ENCODE measurements at regions not wholly inside any gene's neighbourhood (a gene's known extent, or its start where the extent isn't known, plus 50 kb on each side); places are given as distances from the start of the nearest gene placed in this dataset.

- DNase-seq (ENCODE audit: low read depth): no peak
- no peak overlapping the region for H3K4me3 ChIP-seq (ENCODE audit: low read depth, low read length)
- TF ChIP-seq CTCF (IDR thresholded peaks at IDR 0.05; ENCODE audit: low read depth, low read length) (no peak), POLR2A (IDR thresholded peaks at IDR 0.05; ENCODE audit: extremely low read depth, insufficient read length) (no peak), MAX (IDR thresholded peaks at IDR 0.05; ENCODE audit: low read depth, low read length) (no peak), MYC (IDR thresholded peaks at IDR 0.05; ENCODE audit: low read depth, low read length) (no peak)
Observed at GRCh38 chr15:91422797-91423196, 322.7 kb downstream of the SV2B start.

GRCh38 chr15:91424001-91424400 is 323.9 kb downstream of the SV2B start:
- TF ChIP-seq MAX (IDR thresholded peaks at IDR 0.05; ENCODE audit: low read depth, low read length): no peak
- no peak for TF ChIP-seq POLR2A (IDR thresholded peaks at IDR 0.05; ENCODE audit: extremely low read depth, insufficient read length)
- no peak for DNase-seq (ENCODE audit: low read depth)
- no peak overlapping the region for H3K4me3 ChIP-seq (ENCODE audit: low read depth, low read length)

GRCh38 chr15:91426412-91426811 is 326.4 kb downstream of the SV2B start:
- H3K4me3 ChIP-seq (ENCODE audit: low read depth, low read length): no peak overlapping the region
- DNase-seq (ENCODE audit: low read depth): no peak
- no peak for TF ChIP-seq MAX (IDR thresholded peaks at IDR 0.05; ENCODE audit: low read depth, low read length)
- TF ChIP-seq MYC (IDR thresholded peaks at IDR 0.05; ENCODE audit: low read depth, low read length): no peak
- TF ChIP-seq POLR2A (IDR thresholded peaks at IDR 0.05; ENCODE audit: extremely low read depth, insufficient read length): no peak
- TF ChIP-seq CTCF (IDR thresholded peaks at IDR 0.05; ENCODE audit: low read depth, low read length): no peak

GRCh38 chr15:91429973-91430372 is 329.9 kb downstream of the SV2B start:
- no peak for DNase-seq (ENCODE audit: low read depth)
- H3K4me3 ChIP-seq (ENCODE audit: low read depth, low read length): no peak overlapping the region
- no peak for TF ChIP-seq MAX (IDR thresholded peaks at IDR 0.05; ENCODE audit: low read depth, low read length)
- no peak for TF ChIP-seq POLR2A (IDR thresholded peaks at IDR 0.05; ENCODE audit: extremely low read depth, insufficient read length)
- TF ChIP-seq CTCF (IDR thresholded peaks at IDR 0.05; ENCODE audit: low read depth, low read length): no peak
- TF ChIP-seq MYC (IDR thresholded peaks at IDR 0.05; ENCODE audit: low read depth, low read length): no peak

- no peak for DNase-seq (ENCODE audit: low read depth)
- no peak overlapping the region for H3K4me3 ChIP-seq (ENCODE audit: low read depth, low read length)
- TF ChIP-seq CTCF (IDR thresholded peaks at IDR 0.05; ENCODE audit: low read depth, low read length) (no peak), POLR2A (IDR thresholded peaks at IDR 0.05; ENCODE audit: extremely low read depth, insufficient read length) (no peak), MYC (IDR thresholded peaks at IDR 0.05; ENCODE audit: low read depth, low read length) (no peak)
Observed at GRCh38 chr15:91431041-91431715, 331.1 kb downstream of the SV2B start.

- no peak for DNase-seq (ENCODE audit: low read depth)
- no peak for TF ChIP-seq POLR2A (IDR thresholded peaks at IDR 0.05; ENCODE audit: extremely low read depth, insufficient read length)
- TF ChIP-seq MAX (IDR thresholded peaks at IDR 0.05; ENCODE audit: low read depth, low read length): no peak
- TF ChIP-seq CTCF (IDR thresholded peaks at IDR 0.05; ENCODE audit: low read depth, low read length): no peak
- no peak for TF ChIP-seq MYC (IDR thresholded peaks at IDR 0.05; ENCODE audit: low read depth, low read length)
- H3K4me3 ChIP-seq (ENCODE audit: low read depth, low read length): no peak overlapping the region
Observed at GRCh38 chr15:91435113-91435512, 335.1 kb downstream of the SV2B start.

Measured in NB4 (cell line).